HG03095 (cell line): ENCODE measurements at regions not wholly inside any gene's neighbourhood (a gene's known extent, or its start where the extent isn't known, plus 50 kb on each side); places are given as distances from the start of the nearest gene placed in this dataset.
"Not testable (repeated sequence)": the region's sequence is repeated elsewhere in the genome, so short reads cannot be mapped to it uniquely, and the experiment has no call there.

ENCODE experiments used
- ATAC-seq: cut with Tn5 transposase; IDR thresholded peaks from one replicate; pipeline ENCODE4 v1.9.1; 2021; ENCODE audit warnings: moderate library complexity; ENCODE audit not compliant: unreplicated experiment

DNA sequence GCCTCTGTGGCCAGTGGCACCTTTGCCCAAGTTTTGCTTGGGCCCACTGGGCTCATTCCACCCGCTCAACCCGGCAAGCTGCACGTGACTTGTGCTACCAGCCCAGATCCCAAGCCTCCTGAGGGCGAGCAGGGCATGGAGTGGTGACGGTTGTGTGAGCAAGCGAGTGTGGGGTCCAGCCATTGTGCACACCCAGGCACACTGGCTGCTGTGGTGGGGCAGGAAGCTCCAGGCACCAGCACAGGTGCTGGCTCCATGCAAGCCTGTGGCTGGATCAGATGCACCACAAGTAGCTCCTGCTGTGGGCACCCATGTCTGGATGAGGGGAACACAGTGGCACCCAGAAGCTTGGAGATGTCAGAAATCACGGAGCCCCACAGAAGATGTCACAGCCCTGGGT, 557.0 kb upstream of the GNPDA2 start:
- no peak for ATAC-seq

DNA sequence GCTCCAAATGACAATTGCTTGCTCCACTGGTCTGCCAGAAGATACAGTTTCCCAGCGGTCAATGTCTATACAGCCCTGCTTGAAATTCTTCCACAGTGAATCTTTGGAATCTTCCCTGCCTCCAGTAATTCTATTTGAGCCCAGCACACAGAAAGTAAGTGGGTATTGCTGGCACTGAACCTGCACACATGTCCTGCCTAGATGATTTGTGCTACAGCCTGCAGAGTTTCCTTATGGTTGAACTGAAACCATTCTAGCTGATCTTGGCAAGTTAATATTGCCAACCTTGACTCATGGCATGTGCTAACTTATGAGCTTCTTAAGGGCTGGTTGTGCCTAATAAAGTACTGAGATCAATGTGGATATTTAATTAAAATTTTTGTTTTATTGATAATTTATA, 553.8 kb upstream of the GNPDA2 start:
- no peak for ATAC-seq

DNA sequence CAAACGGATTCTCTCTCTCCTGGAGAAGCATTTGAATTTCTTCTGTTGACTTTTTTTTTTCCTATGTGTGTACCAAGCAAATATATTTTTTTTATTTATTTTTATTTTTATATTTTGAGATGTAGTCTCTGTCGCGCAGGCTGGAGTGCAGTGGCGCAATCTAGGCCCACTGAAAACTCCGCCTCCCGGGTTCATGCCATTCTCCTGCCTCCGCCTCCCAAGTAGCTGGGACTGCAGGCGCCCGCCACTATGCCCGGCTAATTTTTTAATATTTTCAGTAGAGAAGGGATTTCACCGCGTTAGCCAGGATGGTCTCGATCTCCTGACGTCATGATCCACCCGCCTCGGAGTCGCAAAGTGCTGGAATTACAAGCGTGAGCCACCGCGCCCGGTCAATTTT, 549.5 kb upstream of the GNPDA2 start:
- no peak for ATAC-seq

DNA sequence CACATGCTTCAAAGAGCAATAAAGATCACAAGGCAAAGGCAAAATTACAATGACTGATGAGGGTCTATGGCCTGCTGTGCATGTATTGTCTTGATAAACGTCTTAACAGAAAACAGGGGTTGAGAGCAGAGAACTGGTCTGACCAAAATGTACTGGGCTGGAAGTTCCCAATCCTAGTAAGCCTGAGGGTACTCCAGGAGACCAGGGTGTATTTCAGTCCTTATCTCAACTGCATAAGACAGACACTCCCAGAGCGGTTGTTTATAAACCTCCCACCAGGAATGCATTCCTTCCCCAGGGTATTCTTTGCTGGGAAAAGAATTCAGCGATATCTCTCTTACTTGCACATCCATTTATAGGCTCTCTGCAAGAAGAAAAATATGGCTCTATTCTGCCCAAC, 521.8 kb upstream of the GNPDA2 start:
- not testable (repeated sequence) for ATAC-seq

DNA sequence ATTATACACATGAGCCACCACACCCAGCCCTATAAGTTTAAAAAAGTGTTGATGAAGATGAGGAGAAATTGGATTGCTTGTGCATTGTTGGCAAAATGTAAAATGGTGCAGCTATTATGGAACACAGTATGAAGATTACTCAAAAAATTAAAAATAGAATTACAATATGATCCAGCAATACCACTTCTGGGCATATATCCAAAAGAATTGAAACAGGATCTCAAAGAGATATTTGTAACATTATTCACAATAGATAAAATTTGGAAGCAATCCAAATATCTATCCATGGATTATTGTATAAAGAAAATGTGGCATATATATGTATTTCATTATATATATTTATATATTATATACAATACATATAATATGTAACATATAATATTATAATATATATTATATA, 515.6 kb upstream of the GNPDA2 start:
- no peak for ATAC-seq

DNA sequence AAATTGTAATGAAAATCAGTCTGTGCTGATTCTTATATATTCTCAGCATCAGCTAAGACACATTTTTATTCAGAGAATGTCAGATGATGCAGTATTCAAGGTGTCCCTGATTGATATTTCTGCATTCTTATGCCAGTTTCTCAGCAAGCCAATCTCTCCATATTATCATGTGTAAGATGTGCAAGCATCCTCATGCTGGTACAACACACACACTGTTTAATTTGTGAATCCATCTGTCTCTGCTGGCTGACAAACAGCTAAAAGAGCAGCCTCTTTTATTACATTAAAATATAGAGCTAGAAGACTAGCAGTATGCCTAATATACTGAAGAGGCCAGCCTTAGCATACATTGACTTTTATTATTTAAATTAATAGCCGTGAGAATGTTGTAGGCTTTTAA, 502.9 kb upstream of the GNPDA2 start:
- no peak for ATAC-seq

DNA sequence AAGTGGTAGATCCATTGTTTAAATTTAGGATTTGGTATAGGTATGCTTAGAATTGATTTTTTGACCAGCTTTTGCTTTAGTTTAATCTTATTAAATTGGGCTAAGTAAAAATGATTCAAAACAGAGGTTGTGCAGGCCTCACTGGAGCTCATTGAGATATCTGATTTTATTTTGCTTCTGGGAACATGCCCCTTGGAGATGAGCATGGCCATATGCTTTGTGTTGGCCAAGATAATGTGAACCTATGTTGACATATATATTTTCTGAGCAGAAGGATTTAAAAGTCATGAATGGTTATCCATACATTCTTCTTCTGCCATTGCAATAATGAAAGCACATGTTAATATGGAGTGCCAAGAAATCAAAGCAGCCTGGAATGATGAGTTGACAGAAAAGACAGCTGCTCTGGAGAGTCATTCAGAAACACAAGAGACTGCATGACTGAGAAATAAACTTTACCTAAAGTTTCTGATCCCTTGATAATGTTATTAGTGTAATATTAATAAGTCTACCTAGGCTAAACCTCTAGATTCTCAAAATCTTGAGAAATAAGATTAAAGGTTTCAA, 489.7 kb upstream of the GNPDA2 start:
- no peak for ATAC-seq

DNA sequence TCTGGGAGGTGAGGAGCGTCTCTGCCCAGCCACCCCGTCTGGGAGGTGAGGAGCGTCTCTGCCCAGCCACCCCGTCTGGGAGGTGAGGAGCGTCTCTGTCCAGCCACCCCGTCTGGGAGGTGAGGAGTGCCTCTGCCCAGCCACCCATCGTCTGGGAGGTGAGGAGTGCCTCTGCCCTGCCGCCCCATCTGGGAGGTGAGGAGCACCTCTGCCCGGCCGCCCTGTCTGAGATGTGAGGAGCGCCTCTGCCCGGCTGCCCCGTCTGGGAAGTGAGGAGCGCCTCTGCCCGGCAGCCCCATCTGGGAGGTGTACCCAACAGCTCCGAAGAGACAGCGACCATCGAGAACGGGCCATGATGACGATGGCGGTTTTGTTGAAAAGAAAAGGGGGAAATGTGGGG, 482.1 kb upstream of the GNPDA2 start:
- not testable (repeated sequence) for ATAC-seq

DNA sequence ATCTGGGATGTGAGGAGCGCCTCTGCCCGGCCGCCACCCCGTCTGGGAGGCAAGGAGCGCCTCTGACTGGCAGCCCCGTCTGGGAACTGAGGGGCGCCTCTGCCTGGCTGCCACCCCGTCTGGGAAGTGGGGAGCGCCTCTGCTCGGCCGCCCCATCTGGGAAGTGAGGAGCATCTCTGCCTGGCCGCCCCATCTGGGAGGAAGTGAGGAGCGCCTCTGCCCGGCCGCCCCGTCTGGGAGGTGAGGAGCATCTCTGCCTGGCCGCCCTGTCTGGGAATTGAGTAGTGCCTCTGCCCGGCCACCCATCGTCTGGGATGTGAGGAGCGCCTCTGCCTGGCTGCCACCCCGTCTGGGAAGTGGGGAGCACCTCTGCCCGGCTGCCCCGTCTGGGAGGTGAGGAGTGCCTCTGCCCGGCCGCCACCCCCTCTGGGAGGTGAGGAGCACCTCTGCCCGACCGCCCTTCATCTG, 481.5 kb upstream of the GNPDA2 start:
- ATAC-seq: not testable (repeated sequence)

DNA sequence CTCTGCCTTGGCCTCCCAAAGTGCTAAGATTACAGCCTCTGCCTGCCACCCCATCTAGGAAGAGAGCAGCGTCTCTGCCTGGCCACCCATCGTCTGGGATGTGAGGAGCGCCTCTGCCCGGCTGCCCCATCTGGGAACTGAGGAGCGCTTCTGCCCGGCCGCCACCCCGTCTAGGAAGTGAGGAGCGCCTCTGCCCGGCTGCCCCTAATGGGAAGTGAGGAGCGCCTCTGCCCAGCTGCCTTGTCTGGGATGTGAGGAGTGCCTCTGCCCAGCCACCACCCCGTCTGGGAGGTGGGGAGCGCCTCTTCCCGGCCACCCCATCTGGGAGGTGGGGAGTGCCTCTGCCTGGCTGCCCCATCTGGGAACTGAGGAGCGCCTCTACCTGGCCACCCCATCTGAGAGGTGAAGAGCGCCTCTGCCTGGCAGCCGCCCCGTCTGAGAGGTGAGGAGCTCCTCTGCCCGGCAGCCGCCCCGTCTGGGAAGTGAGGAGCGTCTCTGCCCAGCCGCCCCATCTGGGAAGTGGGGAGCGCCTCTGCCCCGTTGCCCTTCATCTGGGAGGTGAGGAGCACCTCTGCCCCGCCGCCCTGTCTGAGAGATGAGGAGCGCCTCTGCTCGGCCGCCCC, 481.0 kb upstream of the GNPDA2 start:
- not testable (repeated sequence) for ATAC-seq

DNA sequence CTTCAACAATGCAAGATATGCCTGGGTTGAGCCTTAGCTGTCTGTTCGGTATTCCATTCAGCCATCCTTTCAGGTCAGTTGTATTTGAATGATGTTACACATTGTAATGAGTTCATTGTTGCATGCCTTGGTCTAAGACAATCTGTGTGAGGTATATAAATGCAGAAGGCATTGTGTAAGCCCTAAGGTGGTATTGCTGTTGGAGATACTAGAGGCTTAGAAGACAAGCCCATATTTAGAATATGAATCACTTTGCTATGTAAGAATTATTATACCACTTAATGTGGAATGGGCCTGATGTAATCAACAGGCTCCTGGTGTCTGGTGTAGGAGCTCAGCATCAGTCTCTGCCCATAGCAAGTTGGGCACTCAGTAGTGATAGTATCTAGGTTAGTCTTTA, 473.4 kb upstream of the GNPDA2 start:
- no peak for ATAC-seq

DNA sequence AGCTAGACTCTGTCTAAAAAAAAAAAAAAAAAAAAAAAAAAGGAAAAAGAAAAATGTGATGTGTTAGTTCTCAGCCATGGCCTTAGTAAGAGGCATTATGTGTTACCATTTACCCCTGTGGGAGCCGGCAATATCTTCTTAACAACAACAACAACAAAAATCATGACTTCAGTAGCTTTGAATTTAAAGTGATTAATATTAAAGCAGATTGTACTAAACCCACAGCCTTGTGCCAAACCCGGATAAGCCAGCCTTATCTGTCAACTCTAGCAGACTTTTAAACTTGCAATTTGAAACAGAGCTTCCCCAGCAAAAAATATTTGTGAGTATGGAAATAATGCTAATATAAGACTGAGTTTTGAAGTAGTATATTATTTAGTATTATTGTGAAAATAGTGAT, 462.1 kb upstream of the GNPDA2 start:
- ATAC-seq: no peak

DNA sequence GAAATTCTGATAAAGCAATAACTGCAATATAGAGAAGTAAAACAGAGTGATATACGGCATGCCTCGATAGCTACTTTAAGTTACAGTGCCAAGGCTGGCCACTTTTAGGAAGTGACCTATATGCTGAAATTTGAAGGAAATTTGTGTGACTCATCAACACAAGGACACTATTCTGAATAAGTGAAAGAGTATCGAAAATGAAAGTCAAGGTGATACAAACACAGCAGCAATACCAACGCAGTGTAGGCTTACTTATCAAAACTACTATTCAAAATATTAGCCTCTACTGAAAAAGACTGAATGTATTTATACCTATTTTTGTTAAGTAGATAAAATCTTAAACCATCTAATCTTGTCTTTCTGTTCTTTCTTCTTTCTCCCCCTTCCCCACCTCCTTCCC, 459.9 kb upstream of the GNPDA2 start:
- ATAC-seq: no peak

DNA sequence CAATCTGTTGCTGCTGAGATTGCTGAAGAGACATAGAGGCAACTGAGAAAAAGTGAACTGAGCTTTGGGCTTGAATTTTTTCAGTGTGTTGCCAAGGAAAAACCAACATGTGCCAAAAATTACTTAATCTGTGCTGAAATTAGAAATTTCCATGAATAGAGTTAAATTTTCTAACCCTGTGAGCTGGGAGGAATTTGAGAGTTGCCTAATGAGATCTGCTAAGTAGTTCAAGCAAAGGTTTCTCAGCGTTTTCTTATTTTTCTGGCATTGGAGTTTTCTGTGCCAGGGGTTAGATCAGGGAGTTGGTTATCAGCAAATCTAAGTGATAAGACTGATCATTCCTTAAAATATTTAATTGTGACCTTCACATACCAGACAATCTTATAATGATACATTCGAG, 457.5 kb upstream of the GNPDA2 start:
- no peak for ATAC-seq

DNA sequence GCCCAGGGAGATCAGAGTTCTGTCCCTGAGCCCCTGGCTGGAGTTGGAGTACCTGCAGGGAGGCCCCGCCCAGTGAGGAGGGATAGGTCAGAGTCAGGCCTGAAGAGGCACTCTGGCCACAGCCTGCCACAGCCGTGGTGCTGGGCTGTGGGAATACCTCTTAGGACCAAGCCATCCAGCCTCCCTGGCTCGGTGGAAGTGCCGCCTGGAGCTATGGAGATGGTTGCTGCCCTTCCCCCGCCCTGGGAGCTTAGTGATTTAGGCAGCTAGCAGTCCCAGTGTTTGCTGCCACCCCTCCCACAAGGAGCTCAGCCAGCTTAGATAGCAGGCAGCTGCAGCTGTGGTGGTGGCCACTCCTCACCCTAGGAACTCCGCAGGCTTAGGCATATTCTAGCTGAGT, 446.3 kb upstream of the GNPDA2 start:
- no peak for ATAC-seq

DNA sequence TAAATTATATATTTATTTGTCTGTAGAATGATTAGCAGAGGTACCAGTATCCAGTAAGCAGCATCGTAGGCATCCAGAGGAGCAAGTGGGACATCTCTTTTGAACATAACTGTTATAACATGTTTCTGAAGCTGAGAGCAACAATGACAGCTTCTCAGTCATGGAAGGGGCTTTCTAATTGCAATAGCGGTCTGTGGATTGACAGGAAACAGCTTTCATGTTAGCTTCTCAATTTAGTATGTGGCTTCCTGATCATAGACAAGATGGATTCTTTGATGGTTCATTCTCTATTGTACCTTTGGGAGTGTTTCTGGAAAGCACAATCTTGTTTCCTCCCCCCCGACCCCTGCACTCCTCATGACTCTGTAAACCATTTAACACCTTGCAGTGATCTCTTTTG, 434.6 kb upstream of the GNPDA2 start:
- no peak for ATAC-seq

DNA sequence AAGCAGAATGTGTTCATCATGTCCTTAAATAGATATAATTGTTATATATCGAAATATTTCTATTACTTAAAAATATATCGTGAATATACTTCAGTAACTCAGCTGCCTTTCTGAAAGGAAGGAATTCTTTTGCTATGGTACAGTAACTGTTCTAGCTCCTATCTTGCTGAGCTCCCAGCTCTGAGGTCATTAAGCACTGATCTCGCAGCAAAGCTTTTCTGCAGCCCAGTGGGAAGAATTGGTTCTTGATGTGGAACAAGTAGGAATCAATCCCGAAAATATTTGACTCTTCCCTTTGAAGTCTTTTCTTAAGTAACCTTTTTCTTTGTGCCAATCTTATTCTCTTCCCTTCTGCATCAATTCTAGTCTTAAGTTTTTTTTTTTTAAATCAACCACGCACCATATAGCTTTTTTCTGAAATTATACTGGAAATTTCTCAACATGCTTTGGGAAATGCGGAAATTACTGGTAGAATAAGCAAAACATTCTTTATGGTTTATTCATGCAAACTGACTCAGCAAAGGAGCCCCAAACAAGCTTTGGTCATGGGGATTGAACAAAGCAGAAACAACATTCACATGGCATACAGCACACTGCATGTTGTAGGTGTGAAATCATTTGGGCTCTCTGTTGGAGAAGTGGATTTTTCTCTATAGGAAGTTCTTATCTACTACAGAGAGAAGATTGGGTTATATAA, 428.9 kb upstream of the GNPDA2 start:
- no peak for ATAC-seq

DNA sequence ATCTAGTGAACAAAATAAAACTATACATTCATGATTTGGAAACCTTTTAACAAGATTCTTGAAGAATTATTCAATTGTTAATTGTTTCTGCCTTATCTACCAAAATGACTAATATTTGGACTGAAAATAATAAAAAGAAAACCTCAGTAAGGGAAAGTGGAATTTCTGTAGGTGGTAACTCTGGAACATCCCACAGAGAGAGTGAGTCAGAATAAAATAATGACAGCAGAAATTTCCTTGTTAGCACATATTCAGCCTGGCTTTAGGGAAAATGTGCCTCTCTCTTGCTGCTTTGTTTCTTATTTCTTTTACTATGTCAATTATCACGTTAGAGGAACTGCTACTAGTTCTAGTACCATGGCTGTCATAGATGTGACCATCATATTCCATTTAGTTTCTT, 421.5 kb upstream of the GNPDA2 start:
- ATAC-seq: no peak

DNA sequence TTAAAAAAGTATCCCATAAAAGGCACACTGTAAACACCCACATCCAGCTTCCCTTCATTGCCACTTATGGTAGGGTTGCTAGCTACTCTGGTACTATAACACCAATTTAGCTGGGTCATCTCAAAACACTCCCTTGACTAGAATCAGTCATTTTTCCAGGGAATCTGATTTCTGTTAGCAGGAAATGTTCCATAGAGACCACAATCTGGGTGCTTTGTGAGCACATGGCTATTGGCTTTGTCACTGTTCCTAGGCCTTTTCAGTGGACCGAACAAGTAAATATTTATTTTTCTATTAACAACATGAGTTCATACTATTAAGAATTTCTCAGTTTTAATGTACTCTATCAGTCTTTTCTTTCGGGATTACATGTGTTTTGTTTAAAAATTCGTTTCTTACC, 404.7 kb upstream of the GNPDA2 start:
- no peak for ATAC-seq

DNA sequence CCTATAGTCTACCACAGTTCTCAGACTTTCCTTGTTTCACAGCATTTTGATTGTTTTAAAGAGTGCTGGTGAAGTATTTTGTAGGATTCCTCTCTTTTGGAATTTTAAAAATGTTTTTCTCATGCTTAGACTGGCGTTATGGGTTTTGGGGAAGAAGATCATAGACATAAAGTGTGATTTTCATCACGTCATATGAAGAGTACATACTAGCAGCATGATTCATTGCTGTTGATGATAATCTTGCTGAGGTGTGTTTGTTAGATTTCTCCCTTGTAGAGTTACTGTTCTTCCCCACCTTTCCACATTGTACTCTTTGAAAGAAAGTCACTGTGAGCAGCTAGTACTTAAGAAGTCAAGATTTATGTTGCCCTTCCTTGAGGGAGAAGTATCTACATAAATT, 396.1 kb upstream of the GNPDA2 start:
- ATAC-seq: no peak

DNA sequence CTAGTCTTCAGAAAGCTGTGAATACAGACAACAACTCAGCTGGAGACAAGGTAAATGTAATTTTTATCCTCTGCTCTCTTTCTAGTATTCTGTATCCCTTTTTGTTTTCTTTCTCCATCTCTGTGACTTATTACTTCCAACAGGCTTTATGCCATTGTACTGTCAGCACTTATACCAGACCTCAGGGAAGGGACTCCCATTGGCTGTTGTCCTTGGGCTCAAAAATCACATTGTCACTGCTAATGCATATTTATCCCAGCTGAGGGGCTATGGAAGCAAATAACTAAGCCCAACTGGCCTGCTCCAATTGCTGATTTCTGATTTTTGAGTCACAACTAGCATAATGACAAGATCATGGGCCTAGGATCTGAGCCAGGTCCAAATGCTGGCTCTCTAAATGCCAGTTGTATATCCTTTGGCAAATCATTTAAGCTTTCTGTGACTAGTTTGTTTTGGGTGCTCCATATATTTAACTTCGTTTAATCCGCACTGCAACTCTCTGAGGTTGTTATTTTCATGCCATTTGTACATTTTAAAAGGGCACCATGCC, 395.1 kb upstream of the GNPDA2 start:
- no peak for ATAC-seq

DNA sequence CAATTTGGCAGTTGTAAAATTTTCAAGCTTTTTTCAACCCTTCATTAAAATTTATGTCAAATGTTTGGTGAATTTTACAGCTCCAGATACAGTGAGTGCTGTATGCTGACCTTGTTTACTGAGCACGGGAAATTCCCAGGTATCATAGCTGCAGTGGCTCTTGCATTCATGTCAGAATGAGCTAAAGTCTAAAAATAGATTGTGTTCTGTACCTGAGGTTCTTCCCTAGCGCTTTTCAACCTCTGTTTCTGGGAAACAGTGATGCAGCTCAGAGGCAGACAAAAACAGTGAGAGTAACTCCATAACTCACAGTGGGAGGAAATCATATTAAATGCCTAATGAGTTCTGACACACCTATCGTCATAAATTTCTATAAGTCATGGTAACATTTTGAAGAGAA, 393.8 kb upstream of the GNPDA2 start:
- peak; percentile 90 for ATAC-seq
